SK-N-SH treated with all-trans-retinoic acid at 6 μM for 48 hours (cell line): ENCODE measurements at regions not wholly inside any gene's neighbourhood (a gene's known extent, or its start where the extent isn't known, plus 50 kb on each side); places are given as distances from the start of the nearest gene placed in this dataset.

Source experiments
- ATAC-seq: fragments of 200-7000 bp; cut with Tn5 transposase; 3 replicates; pipeline ENCODE4 v1.9.1; 2020; ENCODE audit warnings: mild to moderate bottlenecking, moderate library complexity
- CSDC2 ChIP-seq: fragments of 250-450 bp; sonication (Bioruptor Pico); IDR thresholded peaks from 2 replicates; pipeline ENCODE4 v1.5.0; 2020; ENCODE audit warnings: mild to moderate bottlenecking, moderate library complexity
- ESRRG ChIP-seq: fragments of 250-450 bp; sonication (Bioruptor Pico); IDR thresholded peaks from 2 replicates; pipeline ENCODE4 v1.6.1; 2021; ENCODE audit warnings: mild to moderate bottlenecking
- OSR1 ChIP-seq: fragments of 250-450 bp; sonication (Bioruptor Pico); IDR thresholded peaks from 2 replicates; pipeline ENCODE4 v1.8.0; 2022; ENCODE audit warnings: moderate library complexity, mild to moderate bottlenecking, inconsistent platforms
- PPARA ChIP-seq: fragments of 250-450 bp; sonication (Bioruptor Pico); IDR thresholded peaks from 2 replicates; pipeline ENCODE4 v1.5.0; 2020; ENCODE audit warnings: mild to moderate bottlenecking, borderline replicate concordance
- RARB ChIP-seq: fragments of 250-450 bp; sonication (Bioruptor Pico); IDR thresholded peaks from 2 replicates; pipeline ENCODE4 v1.8.0; 2021; ENCODE audit warnings: mild to moderate bottlenecking, moderate library complexity
- SNAI2 ChIP-seq: fragments of 250-450 bp; sonication (Bioruptor Pico); IDR thresholded peaks from 2 replicates; pipeline ENCODE4 v1.5.0; 2020; ENCODE audit warnings: mild to moderate bottlenecking, moderate library complexity
- TCF4 ChIP-seq: fragments of 250-450 bp; sonication (Bioruptor Pico); IDR thresholded peaks from 2 replicates; pipeline ENCODE4 v1.8.0; 2021; ENCODE audit warnings: mild to moderate bottlenecking, moderate library complexity, borderline replicate concordance
- TOX ChIP-seq: fragments of 250-450 bp; sonication (Bioruptor Pico); IDR thresholded peaks from 2 replicates; pipeline ENCODE4 v1.8.0; 2021; ENCODE audit warnings: mild to moderate bottlenecking, moderate library complexity, borderline replicate concordance
- ZC3H10 ChIP-seq: fragments of 250-450 bp; sonication (Bioruptor Pico); IDR thresholded peaks from 2 replicates; pipeline ENCODE4 v1.5.1; 2021; ENCODE audit warnings: mild to moderate bottlenecking, moderate library complexity
- ZFP3 ChIP-seq: fragments of 250-450 bp; sonication (Bioruptor Pico); IDR thresholded peaks from 2 replicates; pipeline ENCODE4 v1.5.0; 2020; ENCODE audit warnings: mild to moderate bottlenecking, moderate library complexity
- ZFP30 ChIP-seq: fragments of 450-650 bp; formaldehyde crosslinking; IDR thresholded peaks from 2 replicates; pipeline ENCODE4 v1.5.0; 2022; ENCODE audit warnings: mild to moderate bottlenecking, moderate library complexity
- ZNF565 ChIP-seq: fragments of 450-650 bp; formaldehyde crosslinking; conservative IDR thresholded peaks from 2 replicates; pipeline ENCODE4 v1.5.0; 2020; ENCODE audit warnings: low read depth, mild to moderate bottlenecking, moderate library complexity
- ZNF70 ChIP-seq: fragments of 450-650 bp; formaldehyde crosslinking; IDR thresholded peaks from 2 replicates; pipeline ENCODE4 v1.5.0; 2020; ENCODE audit warnings: mild to moderate bottlenecking, moderate library complexity
- ZNF8 ChIP-seq: fragments of 450-650 bp; formaldehyde crosslinking; IDR thresholded peaks from 2 replicates; pipeline ENCODE4 v1.5.0; 2020; ENCODE audit warnings: mild to moderate bottlenecking, moderate library complexity
- TF ChIP-seq, protein P1 (sequence below): fragments of 250-450 bp; sonication (Bioruptor Pico); IDR thresholded peaks from 2 replicates; pipeline ENCODE4 v1.5.1; 2020; ENCODE audit warnings: low read depth, mild to moderate bottlenecking, moderate library complexity
- TF ChIP-seq, protein P2 (sequence below): fragments of 250-450 bp; sonication (Bioruptor Pico); IDR thresholded peaks from 2 replicates; pipeline ENCODE4 v1.5.0; 2020; ENCODE audit warnings: mild to moderate bottlenecking, moderate library complexity
- TF ChIP-seq, protein P3 (sequence below): fragments of 250-450 bp; sonication (Bioruptor Pico); IDR thresholded peaks from 2 replicates; pipeline ENCODE4 v1.5.1; 2021; ENCODE audit warnings: mild to moderate bottlenecking, moderate library complexity
- TF ChIP-seq, protein P4 (sequence below): fragments of 250-450 bp; sonication (Bioruptor Pico); IDR thresholded peaks from 2 replicates; pipeline ENCODE4 v1.8.0; 2020; ENCODE audit warnings: mild to moderate bottlenecking, moderate library complexity, borderline replicate concordance
- TF ChIP-seq, protein P5 (sequence below): fragments of 250-450 bp; sonication (Bioruptor Pico); IDR thresholded peaks from 2 replicates; pipeline ENCODE4 v1.8.0; 2021; ENCODE audit warnings: low read depth, mild to moderate bottlenecking, moderate library complexity, borderline replicate concordance

DNA sequence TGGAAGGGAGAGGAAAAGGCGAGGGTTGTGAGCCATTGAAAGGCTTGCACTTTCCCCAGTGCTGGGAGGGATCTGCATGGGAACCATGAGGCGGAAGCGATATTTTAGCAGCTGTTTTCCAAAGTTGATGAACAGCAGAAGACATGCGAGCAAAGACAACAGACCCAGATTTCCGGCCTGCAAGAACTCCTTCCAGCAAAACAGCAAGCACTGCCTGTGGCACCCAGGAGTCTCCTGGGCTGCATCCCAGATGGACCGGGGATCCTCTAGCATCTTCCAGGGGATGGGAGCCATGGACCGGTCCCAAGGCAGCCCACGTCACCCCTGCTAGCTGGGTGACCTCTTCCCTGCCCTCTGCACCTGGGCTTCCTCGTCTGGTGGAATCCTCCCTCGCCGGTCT, 162.8 kb downstream of the IRF8 start:
- TF ChIP-seq ZFP3 (CRISPR knock-in tag) (no peak), PPARA (no peak), RARB (no peak), ZFP30 (CRISPR knock-in tag) (no peak), ESRRG (CRISPR knock-in tag) (no peak), OSR1 (CRISPR knock-in tag) (no peak), CSDC2 (CRISPR knock-in tag) (no peak), TOX (no peak), ZNF565 (CRISPR knock-in tag) (no peak), SNAI2 (CRISPR knock-in tag) (no peak), ZC3H10 (no peak), TCF4 (CRISPR knock-in tag) (no peak)
- TF ChIP-seq, protein P1, sequence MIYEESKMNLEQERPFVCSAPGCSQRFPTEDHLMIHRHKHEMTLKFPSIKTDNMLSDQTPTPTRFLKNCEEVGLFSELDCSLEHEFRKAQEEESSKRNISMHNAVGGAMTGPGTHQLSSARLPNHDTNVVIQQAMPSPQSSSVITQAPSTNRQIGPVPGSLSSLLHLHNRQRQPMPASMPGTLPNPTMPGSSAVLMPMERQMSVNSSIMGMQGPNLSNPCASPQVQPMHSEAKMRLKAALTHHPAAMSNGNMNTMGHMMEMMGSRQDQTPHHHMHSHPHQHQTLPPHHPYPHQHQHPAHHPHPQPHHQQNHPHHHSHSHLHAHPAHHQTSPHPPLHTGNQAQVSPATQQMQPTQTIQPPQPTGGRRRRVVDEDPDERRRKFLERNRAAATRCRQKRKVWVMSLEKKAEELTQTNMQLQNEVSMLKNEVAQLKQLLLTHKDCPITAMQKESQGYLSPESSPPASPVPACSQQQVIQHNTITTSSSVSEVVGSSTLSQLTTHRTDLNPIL (CRISPR knock-in tag) = no peak
- TF ChIP-seq, protein P2, sequence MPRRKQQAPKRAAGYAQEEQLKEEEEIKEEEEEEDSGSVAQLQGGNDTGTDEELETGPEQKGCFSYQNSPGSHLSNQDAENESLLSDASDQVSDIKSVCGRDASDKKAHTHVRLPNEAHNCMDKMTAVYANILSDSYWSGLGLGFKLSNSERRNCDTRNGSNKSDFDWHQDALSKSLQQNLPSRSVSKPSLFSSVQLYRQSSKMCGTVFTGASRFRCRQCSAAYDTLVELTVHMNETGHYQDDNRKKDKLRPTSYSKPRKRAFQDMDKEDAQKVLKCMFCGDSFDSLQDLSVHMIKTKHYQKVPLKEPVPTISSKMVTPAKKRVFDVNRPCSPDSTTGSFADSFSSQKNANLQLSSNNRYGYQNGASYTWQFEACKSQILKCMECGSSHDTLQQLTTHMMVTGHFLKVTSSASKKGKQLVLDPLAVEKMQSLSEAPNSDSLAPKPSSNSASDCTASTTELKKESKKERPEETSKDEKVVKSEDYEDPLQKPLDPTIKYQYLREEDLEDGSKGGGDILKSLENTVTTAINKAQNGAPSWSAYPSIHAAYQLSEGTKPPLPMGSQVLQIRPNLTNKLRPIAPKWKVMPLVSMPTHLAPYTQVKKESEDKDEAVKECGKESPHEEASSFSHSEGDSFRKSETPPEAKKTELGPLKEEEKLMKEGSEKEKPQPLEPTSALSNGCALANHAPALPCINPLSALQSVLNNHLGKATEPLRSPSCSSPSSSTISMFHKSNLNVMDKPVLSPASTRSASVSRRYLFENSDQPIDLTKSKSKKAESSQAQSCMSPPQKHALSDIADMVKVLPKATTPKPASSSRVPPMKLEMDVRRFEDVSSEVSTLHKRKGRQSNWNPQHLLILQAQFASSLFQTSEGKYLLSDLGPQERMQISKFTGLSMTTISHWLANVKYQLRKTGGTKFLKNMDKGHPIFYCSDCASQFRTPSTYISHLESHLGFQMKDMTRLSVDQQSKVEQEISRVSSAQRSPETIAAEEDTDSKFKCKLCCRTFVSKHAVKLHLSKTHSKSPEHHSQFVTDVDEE (CRISPR knock-in tag) = no peak
- TF ChIP-seq, protein P3, sequence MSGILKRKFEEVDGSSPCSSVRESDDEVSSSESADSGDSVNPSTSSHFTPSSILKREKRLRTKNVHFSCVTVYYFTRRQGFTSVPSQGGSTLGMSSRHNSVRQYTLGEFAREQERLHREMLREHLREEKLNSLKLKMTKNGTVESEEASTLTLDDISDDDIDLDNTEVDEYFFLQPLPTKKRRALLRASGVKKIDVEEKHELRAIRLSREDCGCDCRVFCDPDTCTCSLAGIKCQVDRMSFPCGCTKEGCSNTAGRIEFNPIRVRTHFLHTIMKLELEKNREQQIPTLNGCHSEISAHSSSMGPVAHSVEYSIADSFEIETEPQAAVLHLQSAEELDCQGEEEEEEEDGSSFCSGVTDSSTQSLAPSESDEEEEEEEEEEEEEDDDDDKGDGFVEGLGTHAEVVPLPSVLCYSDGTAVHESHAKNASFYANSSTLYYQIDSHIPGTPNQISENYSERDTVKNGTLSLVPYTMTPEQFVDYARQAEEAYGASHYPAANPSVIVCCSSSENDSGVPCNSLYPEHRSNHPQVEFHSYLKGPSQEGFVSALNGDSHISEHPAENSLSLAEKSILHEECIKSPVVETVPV (CRISPR knock-in tag) = no peak
- TF ChIP-seq, protein P4, sequence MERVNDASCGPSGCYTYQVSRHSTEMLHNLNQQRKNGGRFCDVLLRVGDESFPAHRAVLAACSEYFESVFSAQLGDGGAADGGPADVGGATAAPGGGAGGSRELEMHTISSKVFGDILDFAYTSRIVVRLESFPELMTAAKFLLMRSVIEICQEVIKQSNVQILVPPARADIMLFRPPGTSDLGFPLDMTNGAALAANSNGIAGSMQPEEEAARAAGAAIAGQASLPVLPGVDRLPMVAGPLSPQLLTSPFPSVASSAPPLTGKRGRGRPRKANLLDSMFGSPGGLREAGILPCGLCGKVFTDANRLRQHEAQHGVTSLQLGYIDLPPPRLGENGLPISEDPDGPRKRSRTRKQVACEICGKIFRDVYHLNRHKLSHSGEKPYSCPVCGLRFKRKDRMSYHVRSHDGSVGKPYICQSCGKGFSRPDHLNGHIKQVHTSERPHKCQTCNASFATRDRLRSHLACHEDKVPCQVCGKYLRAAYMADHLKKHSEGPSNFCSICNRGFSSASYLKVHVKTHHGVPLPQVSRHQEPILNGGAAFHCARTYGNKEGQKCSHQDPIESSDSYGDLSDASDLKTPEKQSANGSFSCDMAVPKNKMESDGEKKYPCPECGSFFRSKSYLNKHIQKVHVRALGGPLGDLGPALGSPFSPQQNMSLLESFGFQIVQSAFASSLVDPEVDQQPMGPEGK (CRISPR knock-in tag) = no peak
- TF ChIP-seq, protein P5, sequence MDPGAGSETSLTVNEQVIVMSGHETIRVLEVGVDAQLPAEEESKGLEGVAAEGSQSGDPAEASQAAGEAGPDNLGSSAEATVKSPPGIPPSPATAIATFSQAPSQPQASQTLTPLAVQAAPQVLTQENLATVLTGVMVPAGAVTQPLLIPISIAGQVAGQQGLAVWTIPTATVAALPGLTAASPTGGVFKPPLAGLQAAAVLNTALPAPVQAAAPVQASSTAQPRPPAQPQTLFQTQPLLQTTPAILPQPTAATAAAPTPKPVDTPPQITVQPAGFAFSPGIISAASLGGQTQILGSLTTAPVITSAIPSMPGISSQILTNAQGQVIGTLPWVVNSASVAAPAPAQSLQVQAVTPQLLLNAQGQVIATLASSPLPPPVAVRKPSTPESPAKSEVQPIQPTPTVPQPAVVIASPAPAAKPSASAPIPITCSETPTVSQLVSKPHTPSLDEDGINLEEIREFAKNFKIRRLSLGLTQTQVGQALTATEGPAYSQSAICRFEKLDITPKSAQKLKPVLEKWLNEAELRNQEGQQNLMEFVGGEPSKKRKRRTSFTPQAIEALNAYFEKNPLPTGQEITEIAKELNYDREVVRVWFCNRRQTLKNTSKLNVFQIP (CRISPR knock-in tag) = no peak
- no peak for ATAC-seq

DNA sequence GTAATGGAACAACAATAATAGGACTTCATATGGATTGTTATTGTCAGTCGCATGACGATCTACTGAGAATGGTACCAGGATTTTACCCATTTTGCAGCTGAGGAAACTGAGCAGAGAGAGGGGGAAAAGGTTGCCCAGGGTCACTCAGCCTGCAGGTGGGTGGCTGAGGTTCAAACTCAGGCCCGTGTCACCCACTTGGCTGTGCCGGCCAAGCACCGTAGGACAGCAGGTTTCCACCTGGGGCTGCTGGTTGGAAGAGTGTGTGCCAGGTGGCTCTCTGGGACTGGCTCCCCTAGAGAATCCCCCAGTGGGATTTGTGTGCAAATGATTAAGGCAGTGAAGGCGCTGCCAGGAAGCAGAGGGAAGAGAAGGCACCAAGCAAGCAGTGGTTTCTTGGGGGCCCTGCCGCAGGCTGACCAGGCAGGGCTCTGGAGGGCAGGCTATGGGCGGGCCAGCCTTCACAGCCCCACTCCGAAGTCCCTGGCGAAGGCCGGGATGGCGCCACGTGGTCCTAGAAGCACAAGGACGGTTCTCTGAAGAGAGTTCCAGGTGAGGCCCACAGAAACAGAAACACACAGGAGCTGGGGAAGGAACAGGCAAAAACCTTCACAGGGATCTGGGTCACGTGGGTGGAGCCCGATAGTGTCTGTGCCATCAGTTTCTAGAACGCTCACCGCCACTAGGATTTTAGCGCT, 163.5 kb downstream of the IRF8 start:
- no peak for ATAC-seq
- TF ChIP-seq ZFP3 (CRISPR knock-in tag) (no peak), OSR1 (CRISPR knock-in tag) (no peak), ZNF8 (no peak), ZFP30 (CRISPR knock-in tag) (no peak), RARB (no peak), TCF4 (CRISPR knock-in tag) (no peak), ZNF70 (CRISPR knock-in tag) (no peak), CSDC2 (CRISPR knock-in tag) (no peak), TOX (no peak), ESRRG (CRISPR knock-in tag) (no peak), PPARA (no peak)
- TF ChIP-seq, protein P4 (CRISPR knock-in tag) = no peak
- TF ChIP-seq, protein P2 (CRISPR knock-in tag) = no peak
- TF ChIP-seq, protein P1 (CRISPR knock-in tag) = no peak
- TF ChIP-seq, protein P3 (CRISPR knock-in tag) = no peak
